Endothelial cell of umbilical vein (primary cell): ENCODE measurements at regions not wholly inside any gene's neighbourhood (a gene's known extent, or its start where the extent isn't known, plus 50 kb on each side); places are given as distances from the start of the nearest gene placed in this dataset.

Experiments
- BruUV-seq: library from RNA; stranded (reverse); fragments of 400-500 nt; replicated peaks from 2 replicates; lab custom pipeline; 2021; lab: Mats Ljungman, UMichigan
- CTCF ChIA-PET: fragments of 300-600, 350-600 bp; sonication (Branson Sonifier 250); formaldehyde crosslinking; loops from one replicate; lab custom pipeline; 2021; ENCODE audit warnings: antibody characterized with exemption, inconsistent platforms; lab: Charles Lee
- POLR2A ChIA-PET: fragments of 300-600, 350-600 bp; sonication (Branson Sonifier 250); formaldehyde crosslinking; loops from one replicate; lab custom pipeline; 2021; ENCODE audit warnings: antibody characterized with exemption, inconsistent platforms; lab: Charles Lee
- DNase-seq: peaks from one replicate; pipeline ENCODE4 v3.0.0-alpha.2; 2011; ENCODE audit warnings: low read depth, low spot score
- FAIRE-seq: peaks from 2 replicates; lab custom pipeline; 2011; peaks lifted over from hg19 to GRCh38; lab: Jason Lieb, UNC
- H2AFZ ChIP-seq: 2 replicates; pipeline ENCODE4 v1.6.0; 2012; ENCODE audit warnings: low read depth, low read length, control low read depth, inconsistent platforms
- H3K27ac ChIP-seq: 2 replicates; pipeline ENCODE4 v1.5.1; 2011; ENCODE audit warnings: low read depth, mild to moderate bottlenecking, control low read depth, low read length, moderate library complexity; ENCODE audit not compliant: insufficient read depth
- H3K27me3 ChIP-seq, 2 experiments: 2 replicates each; pipeline versions ENCODE4 v1.6.0 to v1.6.1; 2011; ENCODE audit warnings: low read length in 2 of 2, mixed read lengths in 1 of 2; ENCODE audit not compliant: control insufficient read depth in 2 of 2, insufficient read depth in 2 of 2
- H3K36me3 ChIP-seq, 2 experiments: 2 replicates in 1 of 2; 3 replicates in 1 of 2; pipeline ENCODE4 v1.5.1; 2011; ENCODE audit warnings: low read length in 2 of 2, mild to moderate bottlenecking in 1 of 2, moderate library complexity in 1 of 2; ENCODE audit not compliant: control insufficient read depth in 2 of 2, insufficient read depth in 2 of 2; ENCODE audit errors: extremely low read depth in 1 of 2
- H3K4me1 ChIP-seq: 3 replicates; pipeline ENCODE4 v1.5.1; 2011; ENCODE audit warnings: mild to moderate bottlenecking, low read length; ENCODE audit not compliant: control insufficient read depth, insufficient read depth; ENCODE audit errors: extremely low read depth
- H3K4me2 ChIP-seq: 2 replicates; pipeline ENCODE4 v1.6.1; 2011; ENCODE audit warnings: low read length, control low read depth, mixed read lengths; ENCODE audit not compliant: insufficient read depth
- H3K4me3 ChIP-seq, 3 experiments: fragments of 200-600 bp in 1 of 3; sonication (generic), shearing (Covaris generic) in 1 of 3; replicated peaks in 1 of 3; 2 replicates each; pipeline ENCODE4 v1.5.1; 2011 to 2016; ENCODE audit warnings: control low read depth in 3 of 3, low read length in 3 of 3, mild to moderate bottlenecking in 2 of 3, inconsistent platforms in 1 of 3, low read depth in 1 of 3, moderate library complexity in 1 of 3; ENCODE audit not compliant: insufficient read depth in 1 of 3
- H3K79me2 ChIP-seq: 2 replicates; pipeline ENCODE4 v1.6.0; 2012; ENCODE audit warnings: low read length, inconsistent platforms; ENCODE audit not compliant: control insufficient read depth, insufficient read depth
- H3K9ac ChIP-seq: replicated peaks from 2 replicates; pipeline ENCODE3; 2011; ENCODE audit warnings: low read length, control low read depth; ENCODE audit not compliant: insufficient read depth; ENCODE audit errors: extremely low read depth
- H3K9me1 ChIP-seq: replicated peaks from 3 replicates; pipeline ENCODE4 v1.6.0; 2011; ENCODE audit warnings: mild to moderate bottlenecking, low read length; ENCODE audit not compliant: control insufficient read depth, insufficient read depth; ENCODE audit errors: extremely low read depth
- H3K9me3 ChIP-seq: replicated peaks from 2 replicates; pipeline ENCODE4 v1.5.1; 2012; ENCODE audit warnings: low read length, inconsistent platforms; ENCODE audit not compliant: control insufficient read depth, insufficient read depth
- H4K20me1 ChIP-seq: replicated peaks from 2 replicates; pipeline ENCODE3; 2011; ENCODE audit warnings: mild to moderate bottlenecking, low read length; ENCODE audit not compliant: control insufficient read depth, insufficient read depth; ENCODE audit errors: extremely low read depth
- CTCF ChIP-seq, 2 donors: IDR thresholded peaks; 1 replicate in 1 of 2; 2 replicates in 1 of 2; pipeline ENCODE4 v1.5.1; 2011; ENCODE audit warnings: low read length in 2 of 2, mild to moderate bottlenecking in 2 of 2, moderate library complexity in 2 of 2, control low read depth in 1 of 2, inconsistent platforms in 1 of 2, low read depth in 1 of 2; ENCODE audit not compliant: insufficient read depth in 1 of 2; ENCODE audit errors: extremely low read depth in 1 of 2
- EZH2 ChIP-seq: IDR thresholded peaks from 2 replicates; pipeline ENCODE4 v1.6.1; 2012; ENCODE audit warnings: borderline replicate concordance, low read depth, mild to moderate bottlenecking, moderate library complexity, low read length, inconsistent platforms; ENCODE audit not compliant: severe bottlenecking
- FOS ChIP-seq: IDR thresholded peaks from 2 replicates; pipeline ENCODE4 v1.6.1; 2011; ENCODE audit warnings: mild to moderate bottlenecking, low read length, moderate library complexity, borderline replicate concordance; ENCODE audit not compliant: insufficient read depth
- GATA2 ChIP-seq: IDR thresholded peaks from 2 replicates; pipeline ENCODE4 v1.7.0; 2011; ENCODE audit warnings: low read depth, mild to moderate bottlenecking, moderate library complexity, mixed read lengths, low read length; ENCODE audit not compliant: insufficient read length, insufficient read depth
- JUN ChIP-seq: IDR thresholded peaks from 2 replicates; pipeline ENCODE4 v1.6.1; 2011; ENCODE audit warnings: borderline replicate concordance, low read depth; ENCODE audit not compliant: insufficient read length, insufficient read depth
- MYC ChIP-seq: IDR thresholded peaks from one replicate; pipeline ENCODE4 v1.6.1; 2011; ENCODE audit warnings: mild to moderate bottlenecking, low read depth, low read length
- POLR2A ChIP-seq: IDR thresholded peaks from 2 replicates; pipeline ENCODE4 v1.6.1; 2012; ENCODE audit warnings: low read depth, mild to moderate bottlenecking, control low read depth, low read length
- POLR2AphosphoS5 ChIP-seq: IDR thresholded peaks from 2 replicates; pipeline ENCODE4 v1.6.1; 2012; ENCODE audit warnings: low read depth, mild to moderate bottlenecking, control low read depth, low read length, moderate library complexity; ENCODE audit not compliant: insufficient read depth
- dilution Hi-C: fragments of 300-500 bp; cut with MboI; formaldehyde crosslinking; loops from one replicate; pipeline ENCODE4 v1.15.0; 2019; ENCODE audit warnings: low sequenced_read_pairs; ENCODE audit not compliant: extremely low pct_ligation_motif_present
- intact Hi-C: fragments of 100-400 bp; cut with micrococcal nuclease; formaldehyde crosslinking; loops from one replicate; pipeline ENCODE4 v1.10.0; 2022

- FAIRE-seq (no peak), DNase-seq (no peak)
- Histone ChIP-seq H4K20me1 (no peaks in the 10 kb centered on the region), H2AFZ (no peak overlapping the region), H3K27ac (no peak overlapping the region), H3K4me2 (no peak overlapping the region), H3K9me3 (no peaks in the 10 kb centered on the region), H3K36me3 (no peaks in the 10 kb centered on the region), H3K27me3 (no peaks in the 10 kb centered on the region), H3K79me2 (no peaks in the 10 kb centered on the region), H3K4me1 (no peaks in the 10 kb centered on the region), H3K9ac (no peak overlapping the region), H3K4me3 (no peak overlapping the region), H3K9me1 (no peaks in the 10 kb centered on the region)
- ChIA-PET POLR2A (no interaction called here), CTCF (no interaction called here)
- intact Hi-C loops (no loop called here), dilution Hi-C loops (no loop called here)
- TF ChIP-seq POLR2AphosphoS5 (no peak), FOS (no peak), JUN (no peak), MYC (no peak)
- no TSS peak for BruUV-seq
These were observed 414.7 kb downstream of the HS3ST3B1 start for GRCh38 chr17:14715561-14715960.

- intact Hi-C loops (no loop called here), dilution Hi-C loops (no loop called here)
- no TSS peak for BruUV-seq
- H3K27me3 ChIP-seq = no peaks in the 10 kb centered on the region
- H3K36me3 ChIP-seq = no peaks in the 10 kb centered on the region
- ChIA-PET CTCF (no interaction called here), POLR2A (no interaction called here)
- no peak overlapping the region for H3K27ac ChIP-seq
- H3K4me1 ChIP-seq = no peaks in the 10 kb centered on the region
- DNase-seq (no peak), FAIRE-seq (no peak)
- no peak overlapping the region for H3K9ac ChIP-seq
- H2AFZ ChIP-seq = no peak overlapping the region
- H3K9me3 ChIP-seq = no peaks in the 10 kb centered on the region
- no peaks in the 10 kb centered on the region for H3K9me1 ChIP-seq
- no peaks in the 10 kb centered on the region for H3K79me2 ChIP-seq
- H4K20me1 ChIP-seq = no peaks in the 10 kb centered on the region
- no peak overlapping the region for H3K4me3 ChIP-seq
- TF ChIP-seq FOS (no peak), MYC (no peak), CTCF (IDR thresholded peaks at IDR 0.05; ENCODE audit: extremely low read depth in 1 of 2, insufficient read depth in 1 of 2, low read depth in 1 of 2, low read length in 2 of 2) (no peak), EZH2 (no peak), POLR2A (no peak), JUN (no peak), GATA2 (no peak), POLR2AphosphoS5 (no peak)
- no peak overlapping the region for H3K4me2 ChIP-seq
These were observed 411.7 kb downstream of the HS3ST3B1 start for GRCh38 chr17:14712611-14713021.
